ENCODE measurements at regions not wholly inside any gene's neighbourhood (a gene's known extent, or its start where the extent isn't known, plus 50 kb on each side); places are given as distances from the start of the nearest gene placed in this dataset.

DNA sequence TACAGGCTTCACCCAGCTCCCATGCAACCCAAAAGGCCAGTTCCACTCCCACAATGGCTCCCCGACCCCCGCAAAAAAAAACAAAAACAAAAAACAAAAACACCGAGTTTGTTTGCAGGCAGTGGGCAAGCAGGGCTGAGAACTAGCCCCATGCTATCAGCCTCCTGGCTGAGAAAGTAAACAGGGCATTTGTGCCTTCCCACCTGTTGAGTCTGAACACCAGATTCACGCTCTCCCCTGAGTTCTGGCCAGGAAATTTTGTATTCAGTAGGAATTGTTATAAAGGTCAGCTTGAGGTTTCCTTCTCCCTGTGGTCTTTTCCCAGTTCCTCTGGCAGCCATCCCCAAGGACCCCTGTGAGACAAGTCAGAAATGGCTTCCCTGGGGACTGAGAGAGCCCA, 1066.5 kb downstream of the GLUD2 start:
- TF ChIP-seq CTCF (IDR thresholded peaks at IDR 0.05): no peak
- no peak for TF ChIP-seq POLR2AphosphoS5 (IDR thresholded peaks at IDR 0.05)

Data from prostate gland (tissue), 2 donors.